ENCODE measurements at regions not wholly inside any gene's neighbourhood (a gene's known extent, or its start where the extent isn't known, plus 50 kb on each side); places are given as distances from the start of the nearest gene placed in this dataset.

GRCh38 chr1:38258085-38258627 is 211.6 kb upstream of the POU3F1 start:
- TF ChIP-seq, protein P1, sequence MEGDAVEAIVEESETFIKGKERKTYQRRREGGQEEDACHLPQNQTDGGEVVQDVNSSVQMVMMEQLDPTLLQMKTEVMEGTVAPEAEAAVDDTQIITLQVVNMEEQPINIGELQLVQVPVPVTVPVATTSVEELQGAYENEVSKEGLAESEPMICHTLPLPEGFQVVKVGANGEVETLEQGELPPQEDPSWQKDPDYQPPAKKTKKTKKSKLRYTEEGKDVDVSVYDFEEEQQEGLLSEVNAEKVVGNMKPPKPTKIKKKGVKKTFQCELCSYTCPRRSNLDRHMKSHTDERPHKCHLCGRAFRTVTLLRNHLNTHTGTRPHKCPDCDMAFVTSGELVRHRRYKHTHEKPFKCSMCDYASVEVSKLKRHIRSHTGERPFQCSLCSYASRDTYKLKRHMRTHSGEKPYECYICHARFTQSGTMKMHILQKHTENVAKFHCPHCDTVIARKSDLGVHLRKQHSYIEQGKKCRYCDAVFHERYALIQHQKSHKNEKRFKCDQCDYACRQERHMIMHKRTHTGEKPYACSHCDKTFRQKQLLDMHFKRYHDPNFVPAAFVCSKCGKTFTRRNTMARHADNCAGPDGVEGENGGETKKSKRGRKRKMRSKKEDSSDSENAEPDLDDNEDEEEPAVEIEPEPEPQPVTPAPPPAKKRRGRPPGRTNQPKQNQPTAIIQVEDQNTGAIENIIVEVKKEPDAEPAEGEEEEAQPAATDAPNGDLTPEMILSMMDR (conservative IDR thresholded peaks at IDR 0.05; ENCODE audit: low read length): no peak
- no peak for TF ChIP-seq EZH2phosphoT487 (IDR thresholded peaks at IDR 0.05; ENCODE audit: borderline replicate concordance, low read depth, low read length)
